GM18505 (cell line): ENCODE measurements at regions not wholly inside any gene's neighbourhood (a gene's known extent, or its start where the extent isn't known, plus 50 kb on each side); places are given as distances from the start of the nearest gene placed in this dataset.

Experiments used
- ATAC-seq: cut with Tn5 transposase; IDR thresholded peaks from one replicate; pipeline ENCODE4 v1.9.1; 2021; ENCODE audit not compliant: unreplicated experiment
- POLR2A ChIP-seq: IDR thresholded peaks from 4 replicates; pipeline ENCODE4 v1.6.1; 2011; ENCODE audit warnings: borderline replicate concordance; ENCODE audit not compliant: insufficient read depth, insufficient read length; ENCODE audit errors: extremely low read depth

GRCh38 chr6:147811913-147812629 is 303.6 kb downstream of the SAMD5 start:
- TF ChIP-seq POLR2A = no peak
- no peak for ATAC-seq

DNA sequence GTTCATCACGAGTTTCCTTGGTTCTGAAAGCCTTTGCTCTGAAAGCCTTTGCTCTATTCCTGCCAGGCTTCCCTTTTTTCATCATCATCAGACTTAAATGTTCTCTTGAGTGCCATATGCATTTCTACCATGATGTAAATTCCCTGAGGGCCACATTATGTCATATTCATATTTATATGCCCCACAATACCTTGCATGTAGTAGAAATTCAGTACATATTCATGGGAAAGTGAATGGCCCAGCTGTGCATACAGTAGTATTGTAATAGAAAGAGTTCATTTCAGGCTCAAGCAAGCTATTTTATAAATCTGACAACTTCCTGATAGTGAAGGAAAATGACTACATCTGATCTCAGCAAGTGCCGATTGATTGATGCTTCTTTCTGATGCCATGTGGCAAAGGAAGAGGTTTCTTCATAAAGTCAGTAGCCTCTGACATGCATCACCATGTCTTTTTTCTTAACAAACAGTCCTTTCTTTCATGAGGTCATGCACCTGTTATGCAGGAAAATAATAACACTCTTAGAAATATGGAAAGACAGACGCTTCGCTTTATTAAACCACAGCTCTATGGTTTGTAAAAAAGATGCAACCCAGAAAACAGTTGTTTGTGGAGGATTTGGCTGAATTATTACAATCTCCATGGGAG is 308.7 kb downstream of the SAMD5 start:
- ATAC-seq = no peak

GRCh38 chr6:147820520-147820919 is 312.0 kb downstream of the SAMD5 start:
- no peak for ATAC-seq
- TF ChIP-seq POLR2A = no peak

More for the DNA sequence above, 308.7 kb downstream of the SAMD5 start:
- no peak for TF ChIP-seq POLR2A

- ATAC-seq = no peak
- no peak for TF ChIP-seq POLR2A
Measured at GRCh38 chr6:147821295-147821897, 312.9 kb downstream of the SAMD5 start.

- no peak for ATAC-seq
Measured at GRCh38 chr6:147823936-147824335, 315.4 kb downstream of the SAMD5 start.

DNA sequence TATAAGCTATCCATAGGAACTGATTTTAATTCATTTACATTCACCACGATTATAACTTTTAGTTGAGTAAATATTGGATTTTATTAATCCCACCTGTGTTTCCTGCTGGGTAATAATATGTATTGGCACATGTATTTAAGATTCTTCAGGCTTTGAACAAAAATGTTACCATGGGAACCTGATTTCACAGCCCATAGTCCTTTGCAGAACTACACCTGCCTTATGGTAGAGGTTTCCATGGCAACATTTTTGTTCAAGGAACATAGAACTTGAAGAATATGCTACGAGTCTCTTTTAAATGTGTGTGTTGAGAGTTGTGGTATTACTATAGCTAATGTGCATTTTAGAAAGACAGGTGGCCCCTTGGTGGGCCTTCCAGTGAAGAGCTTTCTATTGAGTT is 317.4 kb downstream of the SAMD5 start:
- no peak for TF ChIP-seq POLR2A
- no peak for ATAC-seq

More at GRCh38 chr6:147823936-147824335, 315.4 kb downstream of the SAMD5 start:
- TF ChIP-seq POLR2A = no peak

GRCh38 chr6:147826698-147827097 is 318.2 kb downstream of the SAMD5 start:
- no peak for TF ChIP-seq POLR2A
- ATAC-seq = no peak

DNA sequence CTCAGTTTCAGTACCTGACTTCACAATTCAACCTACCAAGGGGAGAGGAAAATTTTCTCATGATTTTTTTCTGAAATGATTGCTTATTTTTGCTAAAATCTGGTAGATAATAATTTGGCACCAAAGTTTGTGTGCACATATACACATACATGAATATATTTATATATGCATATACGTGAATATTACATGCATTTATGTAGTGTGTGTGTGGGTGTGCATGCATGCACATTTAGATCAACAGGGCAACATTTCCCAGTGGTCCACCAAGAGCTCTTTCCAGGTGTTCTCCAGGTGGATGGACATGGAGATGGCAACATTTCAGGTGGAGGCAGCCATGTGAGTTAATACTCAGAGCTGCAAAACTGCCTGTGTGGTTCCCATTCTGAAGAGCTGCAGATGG is 320.9 kb downstream of the SAMD5 start:
- no peak for TF ChIP-seq POLR2A
- no peak for ATAC-seq

DNA sequence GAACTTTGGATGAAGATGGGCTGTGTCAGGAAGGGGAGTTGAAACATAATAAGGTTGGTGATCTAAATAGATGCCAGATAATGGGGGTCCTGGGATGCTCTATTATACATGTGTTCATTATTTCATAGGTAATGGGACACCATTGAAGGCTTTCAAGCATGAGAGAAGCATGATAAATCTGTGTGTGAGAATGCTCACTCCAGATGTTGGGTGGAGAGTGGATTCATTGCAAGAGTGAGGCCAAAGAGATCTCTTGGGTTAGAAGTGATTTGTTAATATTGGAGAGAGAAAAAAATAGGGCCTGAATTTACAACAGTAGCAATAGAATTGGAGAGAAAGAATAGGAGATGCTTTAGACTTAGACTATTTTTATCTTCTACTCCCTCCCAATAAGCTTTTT is 321.3 kb downstream of the SAMD5 start:
- no peak for ATAC-seq
- TF ChIP-seq POLR2A = no peak

- ATAC-seq = no peak
- no peak for TF ChIP-seq POLR2A
Measured at GRCh38 chr6:147831356-147831755, 322.9 kb downstream of the SAMD5 start.

- no peak for TF ChIP-seq POLR2A
- ATAC-seq = no peak
Measured at GRCh38 chr6:147833607-147834006, 325.1 kb downstream of the SAMD5 start.

DNA sequence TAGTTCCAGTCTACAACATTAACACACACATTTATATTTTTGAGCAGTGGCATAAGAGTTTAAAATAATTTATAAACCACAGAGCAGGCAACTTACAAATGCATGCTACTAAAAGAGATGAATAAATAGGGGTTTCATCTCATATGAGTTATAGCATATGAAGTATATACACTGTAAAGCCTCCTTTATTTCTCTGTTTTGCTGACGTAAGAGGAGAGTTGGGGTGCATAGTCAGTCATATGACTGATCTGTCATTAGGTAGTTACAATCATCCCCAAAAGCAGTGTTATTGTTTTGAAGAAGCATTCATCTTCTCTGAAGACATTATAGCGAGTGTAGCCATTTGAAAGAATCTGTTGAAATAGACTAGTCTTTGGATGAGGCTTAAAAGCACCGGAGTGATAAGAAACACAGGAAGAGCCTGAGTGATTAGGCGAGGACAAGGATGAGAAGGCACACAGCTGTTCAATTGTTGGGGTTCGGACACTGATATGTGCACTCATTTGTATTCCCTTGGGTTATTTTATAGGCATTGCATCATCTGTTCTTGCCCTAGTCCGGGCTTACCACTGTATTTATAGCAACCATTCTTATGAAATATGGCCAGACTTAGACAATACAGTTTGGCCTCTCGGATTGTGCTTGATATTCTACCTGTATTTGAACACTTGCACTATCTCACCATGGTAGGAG is 325.7 kb downstream of the SAMD5 start:
- TF ChIP-seq POLR2A = no peak
- no peak for ATAC-seq

GRCh38 chr6:147837540-147837939 is 329.1 kb downstream of the SAMD5 start:
- TF ChIP-seq POLR2A = no peak
- ATAC-seq = no peak
